ENCODE measurements at regions not wholly inside any gene's neighbourhood (a gene's known extent, or its start where the extent isn't known, plus 50 kb on each side); places are given as distances from the start of the nearest gene placed in this dataset.
"Not testable (repeated sequence)": the region's sequence is repeated elsewhere in the genome, so short reads cannot be mapped to it uniquely, and the experiment has no call there.

DNA sequence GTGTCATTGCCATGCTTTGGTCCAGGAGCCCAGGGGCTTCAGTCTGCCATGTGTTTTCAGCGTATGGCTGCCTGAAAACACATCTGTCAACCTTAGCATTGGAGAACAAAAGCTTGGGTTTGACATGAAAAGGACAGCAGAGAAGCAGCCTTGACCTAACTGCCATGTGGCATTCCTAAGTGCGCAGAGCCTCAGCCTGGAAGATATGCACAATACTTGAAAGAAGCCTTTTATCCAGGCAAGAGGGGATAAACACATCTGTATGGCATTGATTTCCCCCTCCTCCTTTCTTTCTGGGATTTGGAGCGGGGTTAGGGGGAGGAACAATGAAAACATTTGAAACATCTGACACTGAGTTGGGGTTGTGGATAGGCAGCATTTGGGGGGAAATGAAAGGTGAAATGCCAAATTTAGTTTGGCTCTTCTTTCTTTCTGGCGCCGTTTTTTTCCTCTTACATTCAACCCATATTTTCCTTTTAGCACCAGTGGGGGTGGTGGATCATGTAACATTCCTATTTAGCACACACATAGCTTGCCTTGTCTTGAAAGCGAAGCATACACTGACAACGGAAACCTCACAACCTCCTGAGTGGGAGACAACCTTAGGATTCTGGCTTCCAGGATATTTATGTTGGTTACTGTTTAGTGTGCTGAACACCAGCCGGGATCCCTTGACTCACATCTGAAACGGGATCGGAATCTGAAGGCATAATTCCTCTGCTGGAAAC lies 177.0 kb downstream of the C12orf75 start:
- TF ChIP-seq, protein P1, sequence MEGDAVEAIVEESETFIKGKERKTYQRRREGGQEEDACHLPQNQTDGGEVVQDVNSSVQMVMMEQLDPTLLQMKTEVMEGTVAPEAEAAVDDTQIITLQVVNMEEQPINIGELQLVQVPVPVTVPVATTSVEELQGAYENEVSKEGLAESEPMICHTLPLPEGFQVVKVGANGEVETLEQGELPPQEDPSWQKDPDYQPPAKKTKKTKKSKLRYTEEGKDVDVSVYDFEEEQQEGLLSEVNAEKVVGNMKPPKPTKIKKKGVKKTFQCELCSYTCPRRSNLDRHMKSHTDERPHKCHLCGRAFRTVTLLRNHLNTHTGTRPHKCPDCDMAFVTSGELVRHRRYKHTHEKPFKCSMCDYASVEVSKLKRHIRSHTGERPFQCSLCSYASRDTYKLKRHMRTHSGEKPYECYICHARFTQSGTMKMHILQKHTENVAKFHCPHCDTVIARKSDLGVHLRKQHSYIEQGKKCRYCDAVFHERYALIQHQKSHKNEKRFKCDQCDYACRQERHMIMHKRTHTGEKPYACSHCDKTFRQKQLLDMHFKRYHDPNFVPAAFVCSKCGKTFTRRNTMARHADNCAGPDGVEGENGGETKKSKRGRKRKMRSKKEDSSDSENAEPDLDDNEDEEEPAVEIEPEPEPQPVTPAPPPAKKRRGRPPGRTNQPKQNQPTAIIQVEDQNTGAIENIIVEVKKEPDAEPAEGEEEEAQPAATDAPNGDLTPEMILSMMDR (IDR thresholded peaks at IDR 0.05; ENCODE audit: extremely low read depth, missing control alignments) = no peak
- DNase-seq (ENCODE audit: low spot score) = no peak

DNA sequence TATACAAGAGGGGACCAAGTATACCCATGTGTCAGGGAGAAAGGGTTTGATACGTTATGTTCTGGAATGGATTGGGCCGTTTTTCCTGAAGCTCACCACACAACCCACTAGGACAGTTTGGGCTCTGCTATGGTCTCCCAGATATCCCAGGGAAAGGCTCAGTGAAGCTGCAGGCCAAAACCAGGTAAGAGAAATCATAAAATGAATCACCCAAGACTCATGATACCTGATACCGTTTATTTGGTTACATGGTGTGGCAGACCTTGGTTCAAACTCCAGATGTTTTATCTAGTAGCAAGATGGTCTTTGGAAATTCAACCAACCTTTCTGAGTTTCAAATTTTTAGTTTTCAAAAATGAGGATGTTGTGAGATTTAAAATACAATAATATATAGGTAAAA lies 177.6 kb downstream of the C12orf75 start:
- DNase-seq (ENCODE audit: low spot score) = no peak
- TF ChIP-seq, protein P1 (IDR thresholded peaks at IDR 0.05; ENCODE audit: extremely low read depth, missing control alignments) = no peak

DNA sequence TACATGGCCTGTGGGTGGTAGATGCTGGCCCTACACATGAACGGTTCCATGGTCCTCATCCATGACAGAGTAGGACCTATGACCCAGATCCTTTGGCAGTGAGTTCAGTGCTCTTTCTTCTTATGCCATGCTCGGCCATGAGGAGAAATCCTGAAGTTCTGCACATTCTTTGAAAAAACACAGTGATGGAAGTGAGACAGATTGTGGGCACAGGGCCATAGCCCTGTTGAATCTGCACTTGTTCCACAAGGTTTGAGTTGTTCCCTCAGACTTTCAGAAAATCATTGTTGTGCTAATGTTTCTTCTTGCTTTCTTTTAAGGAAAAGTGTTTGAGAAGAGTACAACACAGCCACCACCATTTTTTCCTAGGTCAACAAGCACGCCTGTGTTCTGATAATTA lies 180.0 kb downstream of the C12orf75 start:
- DNase-seq (ENCODE audit: low spot score) = no peak
- TF ChIP-seq, protein P1 (IDR thresholded peaks at IDR 0.05; ENCODE audit: extremely low read depth, missing control alignments) = no peak

DNA sequence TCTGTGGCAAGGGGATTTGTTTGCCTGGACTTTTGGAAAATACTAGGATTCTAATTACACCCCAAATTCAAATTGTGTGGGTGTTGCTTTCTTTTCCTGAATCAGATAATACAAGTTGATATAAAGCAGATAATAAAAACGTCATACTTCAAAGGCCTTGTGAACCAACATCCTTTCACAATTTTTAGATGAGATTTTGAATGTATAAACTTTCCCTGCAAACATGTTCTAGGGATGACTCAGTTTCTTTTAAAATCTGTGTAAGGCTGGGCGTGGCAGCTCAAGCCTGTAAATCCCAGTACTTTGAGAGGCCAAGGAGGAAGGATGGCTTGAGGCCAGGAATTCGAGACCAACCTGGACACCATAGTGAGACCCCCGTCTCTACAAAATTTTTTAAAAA lies 182.4 kb downstream of the C12orf75 start:
- not testable (repeated sequence) for DNase-seq (ENCODE audit: low spot score)

DNA sequence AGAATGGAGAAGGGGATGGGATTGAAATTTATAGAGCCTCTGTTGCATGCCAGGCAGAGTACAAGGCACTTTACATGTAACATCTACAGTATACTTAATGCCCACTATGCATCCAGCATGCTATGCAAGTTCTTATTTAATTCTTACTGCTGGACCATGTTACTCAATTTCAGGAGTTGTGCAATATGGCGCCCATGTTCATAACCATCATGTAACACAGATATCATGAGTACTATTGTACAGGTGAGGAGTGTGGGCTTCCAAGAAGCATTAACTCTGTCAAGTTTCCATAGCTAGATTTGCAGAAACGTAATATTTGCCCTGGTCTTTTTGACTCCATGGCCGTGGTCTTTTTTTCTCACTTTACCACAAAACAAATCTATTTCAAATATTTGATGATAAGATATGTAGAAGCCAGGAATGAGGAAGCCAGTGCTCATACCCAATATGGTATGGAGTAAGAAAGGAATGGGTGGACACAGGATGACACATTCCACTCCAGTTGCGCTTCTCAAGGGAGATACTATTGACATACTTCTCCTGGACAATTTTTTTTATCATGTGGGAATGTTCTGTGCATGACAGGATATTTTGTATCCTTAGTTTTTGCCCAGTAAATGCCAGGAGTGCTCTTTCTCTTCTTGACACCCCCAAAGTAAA lies 191.8 kb downstream of the C12orf75 start:
- DNase-seq (ENCODE audit: low spot score) = no peak
- TF ChIP-seq, protein P1 (IDR thresholded peaks at IDR 0.05; ENCODE audit: extremely low read depth, missing control alignments) = no peak

DNA sequence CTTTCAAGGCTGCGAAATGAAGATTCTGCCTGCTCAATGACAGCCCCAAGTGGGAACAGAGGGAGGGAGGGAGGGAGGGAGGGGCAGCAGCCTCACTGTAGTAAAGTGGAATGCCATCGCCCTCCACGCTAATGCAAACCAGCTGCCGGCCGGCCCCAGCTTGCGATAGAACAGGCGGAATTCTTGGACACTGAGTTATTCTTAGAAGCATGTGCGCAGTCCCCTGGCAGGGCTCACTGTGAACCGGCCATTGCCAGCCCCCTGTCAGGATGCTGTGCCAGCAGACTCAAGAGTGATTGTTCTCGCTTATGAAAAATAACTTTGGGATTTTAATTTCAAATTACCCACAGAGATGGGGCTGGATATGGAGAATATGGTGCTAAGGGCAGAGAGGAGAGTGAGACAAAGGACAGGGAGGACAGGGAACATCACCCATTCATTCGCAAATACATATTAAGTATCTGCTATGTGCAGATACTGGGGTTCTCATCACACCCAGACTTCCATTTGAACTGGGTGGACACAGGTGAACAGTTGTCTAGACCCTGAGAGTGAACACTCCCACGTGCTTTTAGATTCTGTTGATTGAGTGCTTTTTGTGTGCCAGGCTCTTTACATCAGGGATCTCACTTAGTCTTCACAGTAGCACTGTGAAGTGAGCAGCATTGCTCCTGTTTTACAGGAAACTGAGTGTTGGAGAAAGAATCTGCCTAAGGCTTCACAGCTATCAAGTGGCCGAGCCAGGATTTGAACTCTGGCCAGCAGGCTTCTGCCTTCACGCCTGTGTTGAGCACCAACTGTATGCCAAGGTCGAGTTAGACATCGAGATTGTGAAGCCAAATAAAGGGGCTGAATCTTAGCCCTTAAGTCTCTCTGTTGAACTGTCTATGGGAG lies 192.9 kb downstream of the C12orf75 start:
- TF ChIP-seq, protein P1 (IDR thresholded peaks at IDR 0.05; ENCODE audit: extremely low read depth, missing control alignments) = no peak

DNA sequence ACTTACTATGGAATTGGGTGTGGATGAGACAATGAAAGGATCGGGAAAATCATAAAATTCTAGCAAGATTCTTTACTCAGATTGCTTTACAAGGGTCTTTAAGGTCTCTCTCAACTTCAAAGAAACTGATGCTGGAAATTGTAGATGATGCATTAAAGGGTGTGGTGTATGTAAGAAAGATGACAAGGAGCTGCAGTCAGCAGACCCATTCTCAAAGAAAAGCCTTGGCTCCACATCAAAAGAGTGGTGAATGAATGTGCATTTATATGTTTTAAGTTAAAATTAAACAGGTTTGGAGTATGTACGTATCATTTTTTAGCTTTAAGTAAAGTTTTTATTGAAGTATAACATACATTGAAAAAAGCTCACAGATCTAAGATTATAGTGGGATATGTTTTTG lies 194.5 kb downstream of the C12orf75 start:
- TF ChIP-seq, protein P1 (IDR thresholded peaks at IDR 0.05; ENCODE audit: extremely low read depth, missing control alignments) = no peak
- DNase-seq (ENCODE audit: low spot score) = no peak

More for the DNA sequence above, 192.9 kb downstream of the C12orf75 start:
- no peak for DNase-seq (ENCODE audit: low spot score)

Data from GM20000 (cell line).